HG03025 (cell line): ENCODE measurements at regions not wholly inside any gene's neighbourhood (a gene's known extent, or its start where the extent isn't known, plus 50 kb on each side); places are given as distances from the start of the nearest gene placed in this dataset.
"Not testable (repeated sequence)": the region's sequence is repeated elsewhere in the genome, so short reads cannot be mapped to it uniquely, and the experiment has no call there.

Experiments used
- ATAC-seq: cut with Tn5 transposase; IDR thresholded peaks from one replicate; pipeline ENCODE4 v1.9.1; 2021; ENCODE audit warnings: mild to moderate bottlenecking, moderate library complexity; ENCODE audit not compliant: unreplicated experiment, low FRiP score

- no peak for ATAC-seq
Observed at GRCh38 chr1:94769551-94769950, 50.6 kb upstream of the SLC44A3 start.

GRCh38 chr1:94768036-94768435, 52.1 kb upstream of the SLC44A3 start:
- ATAC-seq, result no peak

- no peak for ATAC-seq
Observed at GRCh38 chr1:94765958-94766357, 54.2 kb upstream of the SLC44A3 start.

GRCh38 chr1:94759188-94759587, 61.0 kb upstream of the SLC44A3 start:
- ATAC-seq, result no peak

- ATAC-seq, result no peak
Observed at GRCh38 chr1:94757931-94758330, 62.2 kb upstream of the SLC44A3 start.

GRCh38 chr1:94755675-94756074, 64.5 kb upstream of the SLC44A3 start:
- no peak for ATAC-seq

GRCh38 chr1:94755016-94755415, 65.1 kb upstream of the SLC44A3 start:
- ATAC-seq, result not testable (repeated sequence)

- ATAC-seq, result no peak
Observed at GRCh38 chr1:94754570-94754969, 65.6 kb upstream of the SLC44A3 start.

- ATAC-seq, result no peak
Observed at GRCh38 chr1:94754095-94754494, 66.1 kb upstream of the SLC44A3 start.

- ATAC-seq, result no peak
Observed at GRCh38 chr1:94753171-94753972, 66.8 kb upstream of the SLC44A3 start.

GRCh38 chr1:94751483-94751882, 68.7 kb upstream of the SLC44A3 start:
- not testable (repeated sequence) for ATAC-seq

- no peak for ATAC-seq
Observed at GRCh38 chr1:94746635-94747525, 73.3 kb upstream of the SLC44A3 start.

- ATAC-seq, result no peak
Observed at GRCh38 chr1:94745742-94746141, 74.4 kb upstream of the SLC44A3 start.

GRCh38 chr1:94743862-94744261, 76.3 kb upstream of the SLC44A3 start:
- no peak for ATAC-seq

GRCh38 chr1:94741996-94742395, 78.2 kb upstream of the SLC44A3 start:
- ATAC-seq, result no peak

- no peak for ATAC-seq
Observed at GRCh38 chr1:94741510-94741909, 78.6 kb upstream of the SLC44A3 start.

- no peak for ATAC-seq
Observed at GRCh38 chr1:94739521-94740061, 80.6 kb upstream of the SLC44A3 start.

GRCh38 chr1:94738371-94738770, 81.8 kb upstream of the SLC44A3 start:
- no peak for ATAC-seq

- ATAC-seq, result no peak
Observed at GRCh38 chr1:94737124-94737998, 82.8 kb upstream of the SLC44A3 start.

- ATAC-seq, result no peak
Observed at GRCh38 chr1:94736549-94736948, 83.6 kb upstream of the SLC44A3 start.
